PC-9 (cell line): ENCODE measurements at regions not wholly inside any gene's neighbourhood (a gene's known extent, or its start where the extent isn't known, plus 50 kb on each side); places are given as distances from the start of the nearest gene placed in this dataset.

ENCODE experiments used
- BruUV-seq: library from RNA; stranded (reverse); fragments of 400-500 nt; replicated peaks from 2 replicates; lab custom pipeline; 2021; lab: Mats Ljungman, UMichigan
- CTCF ChIA-PET: fragments of 300-600 bp; sonication (Branson Sonifier 250); formaldehyde crosslinking; loops from one replicate; lab custom pipeline; 2022; ENCODE audit warnings: antibody characterized with exemption; lab: Charles Lee
- POLR2A ChIA-PET: fragments of 300-600 bp; sonication (Branson Sonifier 250); formaldehyde crosslinking; loops from one replicate; lab custom pipeline; 2022; ENCODE audit warnings: antibody characterized with exemption; ENCODE audit not compliant: unreplicated experiment; lab: Charles Lee
- DNase-seq, 2 experiments: peaks; one replicate each; pipeline versions ENCODE4 v3.0.0 to v3.0.0-alpha.2; 2015 to 2022; ENCODE audit warnings: mixed read lengths in 1 of 2
- H2AFZ ChIP-seq: fragments of 200-600 bp; sonication (generic); 2 replicates; pipeline ENCODE4 v1.8.1; 2017; ENCODE audit warnings: antibody characterized with exemption
- H3F3A ChIP-seq: fragments of 200-600 bp; sonication (generic); 2 replicates; pipeline ENCODE4 v1.8.1; 2017; ENCODE audit warnings: antibody characterized with exemption, mild to moderate bottlenecking, low read depth; ENCODE audit not compliant: insufficient read depth
- H3K27ac ChIP-seq: fragments of 200-600 bp; sonication (generic); 2 replicates; pipeline ENCODE4 v1.6.1; 2016; ENCODE audit warnings: mixed run types
- H3K27me3 ChIP-seq: fragments of 200-600 bp; sonication (generic); 2 replicates; pipeline ENCODE4 v1.6.1; 2016; ENCODE audit warnings: low read depth, mixed run types; ENCODE audit not compliant: insufficient read depth
- H3K36me3 ChIP-seq: fragments of 200-600 bp; sonication (generic); 2 replicates; pipeline ENCODE4 v1.6.1; 2016; ENCODE audit warnings: low read depth, mixed run types
- H3K4me1 ChIP-seq: fragments of 200-600 bp; sonication (generic); replicated peaks from 2 replicates; pipeline ENCODE4 v1.6.1; 2016; ENCODE audit warnings: mixed run types; ENCODE audit not compliant: insufficient read depth
- H3K4me2 ChIP-seq: fragments of 200-600 bp; sonication (generic); 2 replicates; pipeline ENCODE4 v1.6.1; 2017; ENCODE audit warnings: mixed run types
- H3K4me3 ChIP-seq: fragments of 200-600 bp; sonication (generic); 2 replicates; pipeline ENCODE4 v1.6.1; 2016; ENCODE audit warnings: mixed run types
- H3K79me2 ChIP-seq: fragments of 200-600 bp; sonication (generic); 2 replicates; pipeline ENCODE4 v1.6.1; 2017; ENCODE audit warnings: low read depth, mixed run types
- H3K9me2 ChIP-seq: fragments of 200-600 bp; sonication (generic); 2 replicates; pipeline ENCODE4 v1.8.1; 2017; ENCODE audit warnings: mild to moderate bottlenecking; ENCODE audit not compliant: insufficient read depth
- H3K9me3 ChIP-seq: fragments of 200-600 bp; sonication (generic); 2 replicates; pipeline ENCODE4 v1.8.1; 2016; ENCODE audit warnings: low read depth; ENCODE audit not compliant: insufficient read depth
- H4K20me1 ChIP-seq: fragments of 200-600 bp; sonication (generic); 2 replicates; pipeline ENCODE4 v1.8.1; 2017; ENCODE audit not compliant: insufficient read depth
- CTCF ChIP-seq: fragments of 200-600 bp; sonication (generic); conservative IDR thresholded peaks from 2 replicates; pipeline ENCODE4 v1.6.1; 2017; ENCODE audit warnings: mixed run types, antibody characterized with exemption, mild to moderate bottlenecking, moderate library complexity
- EZH2 ChIP-seq: fragments of 200-600 bp; sonication (generic); IDR thresholded peaks from 2 replicates; pipeline ENCODE4 v1.8.0; 2017; ENCODE audit warnings: antibody characterized with exemption, low read depth
- intact Hi-C: fragments of 100-400 bp; cut with micrococcal nuclease; formaldehyde crosslinking; loops from one replicate; pipeline ENCODE4 v1.10.0; 2022; ENCODE audit not compliant: unreplicated experiment

GRCh38 chr5:91699429-91699828 lies 316.3 kb upstream of the ARRDC3 start:
- Histone ChIP-seq H3K9me3 (no peaks in the 10 kb centered on the region), H3K9me2 (no peaks in the 10 kb centered on the region), H3K4me1 (no peaks in the 10 kb centered on the region), H3K27ac (no peak overlapping the region), H2AFZ (no peak overlapping the region), H4K20me1 (no peaks in the 10 kb centered on the region), H3F3A (no peaks in the 10 kb centered on the region), H3K36me3 (no peaks in the 10 kb centered on the region), H3K4me3 (no peak overlapping the region), H3K79me2 (no peaks in the 10 kb centered on the region), H3K27me3 (no peaks in the 10 kb centered on the region), H3K4me2 (no peak overlapping the region)
- no TSS peak for BruUV-seq
- intact Hi-C loops, result no loop called here
- TF ChIP-seq EZH2, result no peak
- TF ChIP-seq CTCF, result no peak
- CTCF ChIA-PET, result no interaction called here
- POLR2A ChIA-PET, result no interaction called here
- DNase-seq, result no peak

- H4K20me1 ChIP-seq, result no peaks in the 10 kb centered on the region
- no peaks in the 10 kb centered on the region for H3K27me3 ChIP-seq
- intact Hi-C loops, result no loop called here
- no TSS peak for BruUV-seq
- H3K27ac ChIP-seq, result no peak overlapping the region
- H3F3A ChIP-seq, result no peaks in the 10 kb centered on the region
- H3K4me1 ChIP-seq, result no peaks in the 10 kb centered on the region
- H3K79me2 ChIP-seq, result no peaks in the 10 kb centered on the region
- no peaks in the 10 kb centered on the region for H3K9me3 ChIP-seq
- no peak overlapping the region for H2AFZ ChIP-seq
- POLR2A ChIA-PET, result no interaction called here
- no peak for DNase-seq
- TF ChIP-seq EZH2, result no peak
- no peak for TF ChIP-seq CTCF
- CTCF ChIA-PET, result no interaction called here
- H3K4me3 ChIP-seq, result no peak overlapping the region
- no peaks in the 10 kb centered on the region for H3K36me3 ChIP-seq
- no peaks in the 10 kb centered on the region for H3K9me2 ChIP-seq
- no peak overlapping the region for H3K4me2 ChIP-seq
Measured at GRCh38 chr5:91691592-91691991, 308.5 kb upstream of the ARRDC3 start.

DNA sequence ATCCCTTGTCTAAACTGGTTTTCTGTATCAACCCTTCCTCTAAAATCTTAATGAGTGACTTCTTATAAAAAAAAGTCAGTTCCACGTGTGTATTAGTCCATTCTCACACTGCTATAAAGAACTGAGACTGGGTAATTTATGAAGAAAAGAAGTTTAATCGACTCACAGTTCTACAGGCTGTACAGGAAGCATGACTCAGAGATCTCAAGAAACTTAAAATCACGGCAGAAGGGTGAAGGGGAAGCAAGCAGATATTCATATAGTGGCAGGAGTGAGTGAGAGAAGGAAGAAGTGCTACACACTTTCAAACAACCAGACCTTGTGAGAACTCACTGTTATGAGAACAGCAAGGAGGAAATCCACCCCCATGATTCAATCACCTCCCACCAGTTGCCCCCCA lies 307.8 kb upstream of the ARRDC3 start:
- H3K4me3 ChIP-seq, result no peak overlapping the region
- H3F3A ChIP-seq, result no peaks in the 10 kb centered on the region
- TF ChIP-seq CTCF (no peak), EZH2 (no peak)
- ChIA-PET POLR2A (no interaction called here), CTCF (no interaction called here)
- no peaks in the 10 kb centered on the region for H4K20me1 ChIP-seq
- DNase-seq, result no peak
- no peaks in the 10 kb centered on the region for H3K36me3 ChIP-seq
- no TSS peak for BruUV-seq
- no peak overlapping the region for H3K4me2 ChIP-seq
- H2AFZ ChIP-seq, result no peak overlapping the region
- no peaks in the 10 kb centered on the region; the same call in 1 of the 2 replicates for H3K9me3 ChIP-seq
- H3K27ac ChIP-seq, result no peak overlapping the region
- no peaks in the 10 kb centered on the region for H3K9me2 ChIP-seq
- intact Hi-C loops, result no loop called here
- no peaks in the 10 kb centered on the region for H3K4me1 ChIP-seq
- no peaks in the 10 kb centered on the region for H3K79me2 ChIP-seq
- no peaks in the 10 kb centered on the region for H3K27me3 ChIP-seq
